Ovary (tissue), 7 donors: ENCODE measurements at regions not wholly inside any gene's neighbourhood (a gene's known extent, or its start where the extent isn't known, plus 50 kb on each side); places are given as distances from the start of the nearest gene placed in this dataset.

ENCODE experiments used
- DNase-seq, 5 donors: peaks; one replicate each; pipeline ENCODE4 v3.0.0-alpha.2; 2019 to 2020
- H3K27ac ChIP-seq, 2 donors: fragments of 200-600 bp; one replicate each; pipeline versions ENCODE4 v1.5.1 to v1.8.0; 2019 to 2022
- H3K27me3 ChIP-seq: fragments of 200-600 bp; one replicate; pipeline ENCODE4 v1.8.0; 2022
- H3K36me3 ChIP-seq: fragments of 200-600 bp; sonication (generic); one replicate; pipeline ENCODE4 v1.5.1; 2019
- H3K4me1 ChIP-seq: one replicate; pipeline ENCODE4 v1.8.1; 2013; ENCODE audit warnings: mild to moderate bottlenecking, moderate library complexity; ENCODE audit not compliant: insufficient read depth
- H3K4me3 ChIP-seq: fragments of 200-600 bp; sonication (generic); one replicate; pipeline ENCODE4 v1.5.1; 2017
- H3K9me3 ChIP-seq, 2 donors: fragments of 200-600 bp in 1 of 2; sonication (generic) in 1 of 2; one replicate each; pipeline versions ENCODE4 v1.5.1 to v1.8.1; 2013 to 2019; ENCODE audit warnings: mild to moderate bottlenecking in 1 of 2, moderate library complexity in 1 of 2
- CTCF ChIP-seq, 3 donors: fragments of 450-650 bp in 2 of 3; fragments of 200-600 bp in 1 of 3; IDR thresholded peaks; one replicate each; pipeline versions ENCODE4 v1.5.1 to v1.8.0; 2016 to 2022; ENCODE audit warnings: antibody characterized with exemption in 3 of 3, mild to moderate bottlenecking in 1 of 3
- EP300 ChIP-seq: sonication (generic); formaldehyde crosslinking; IDR thresholded peaks from one replicate; pipeline ENCODE4 v1.6.1; 2017; ENCODE audit warnings: antibody characterized with exemption
- POLR2A ChIP-seq: fragments of 450-650 bp; IDR thresholded peaks from one replicate; pipeline ENCODE4 v1.6.1; 2017; ENCODE audit warnings: antibody characterized with exemption, mild to moderate bottlenecking, moderate library complexity
- whole genome bisulfite sequencing, 3 donors: extraction: QIAGEN DNeasy Blood & Tissue Kit in 1 of 3; methylation state at CpG; one replicate each; pipeline versions ENCODE4 v1.1.5 to v1.1.7; 2013 to 2017; 5-methylcytosine and 5-hydroxymethylcytosine counted together
- intact Hi-C, 4 donors: fragments of 100-400 bp; cut with DNase I; formaldehyde crosslinking; loops; one replicate each; pipeline versions ENCODE4 v1.11.0 to v1.15.1; 2022 to 2023
- donor health status: DM: no; HTN: no; CAD: no; lungs with moderate emphysema.
- donor health status: DM: no; HTN: no; CAD: no.
- donor health status: Bipolar disorder and iron deficiency.
- donor health status: DM: no; HTN: no; CAD: no.
- donor health status: DM: yes; HTN: yes; CAD: no.

GRCh38 chr5:89686081-89686765, 723.3 kb downstream of the CETN3 start:
- no peaks in the 10 kb centered on the region for H3K4me1 ChIP-seq
- H3K27me3 ChIP-seq: no peaks in the 10 kb centered on the region
- no peak overlapping the region for H3K4me3 ChIP-seq
- no peaks in the 10 kb centered on the region for H3K9me3 ChIP-seq
- H3K27ac ChIP-seq: no peak overlapping the region
- intact Hi-C loops: no loop called here
- H3K36me3 ChIP-seq: no peaks in the 10 kb centered on the region
- WGBS, 3 donors: 31 to 44% (median 36%) methylated on average over 4 of the region's 4 CpGs
- no peak for TF ChIP-seq EP300
- no peak for TF ChIP-seq CTCF (IDR thresholded peaks at IDR 0.05)
- TF ChIP-seq POLR2A: no peak
- no peak for DNase-seq

- H3K4me3 ChIP-seq: no peak overlapping the region
- TF ChIP-seq CTCF (IDR thresholded peaks at IDR 0.05) (no peak), POLR2A (no peak), EP300 (no peak)
- intact Hi-C loops: no loop called here
- no peaks in the 10 kb centered on the region for H3K9me3 ChIP-seq
- H3K36me3 ChIP-seq: no peaks in the 10 kb centered on the region
- no peaks in the 10 kb centered on the region for H3K27me3 ChIP-seq
- no peak for DNase-seq
- 80 to 91% (median 91%) methylated on average over 2 of the region's 2 CpGs for WGBS, 3 donors
- H3K27ac ChIP-seq: no peak overlapping the region
- H3K4me1 ChIP-seq: no peaks in the 10 kb centered on the region
These were observed 732.9 kb downstream of the CETN3 start for GRCh38 chr5:89676634-89677033.

- Histone ChIP-seq H3K4me3 (no peak overlapping the region), H3K36me3 (no peaks in the 10 kb centered on the region), H3K9me3 (no peaks in the 10 kb centered on the region), H3K27ac (no peak overlapping the region), H3K27me3 (no peaks in the 10 kb centered on the region), H3K4me1 (no peaks in the 10 kb centered on the region)
- intact Hi-C loops: no loop called here
- no peak for TF ChIP-seq CTCF (IDR thresholded peaks at IDR 0.05)
- TF ChIP-seq EP300: no peak
- no peak for TF ChIP-seq POLR2A
- no peak for DNase-seq
- 100% methylated on average over 1 of the region's 1 CpG for WGBS, 3 donors
These were observed 736.5 kb downstream of the CETN3 start for GRCh38 chr5:89673019-89673418.

- Histone ChIP-seq H3K27ac (no peak overlapping the region), H3K36me3 (no peaks in the 10 kb centered on the region), H3K9me3 (no peaks in the 10 kb centered on the region), H3K27me3 (no peaks in the 10 kb centered on the region), H3K4me3 (no peak overlapping the region), H3K4me1 (no peaks in the 10 kb centered on the region)
- intact Hi-C loops: no loop called here
- DNase-seq: no peak
- 78 to 85% (median 83%) methylated on average over 3 of the region's 3 CpGs for WGBS, 3 donors
- no peak for TF ChIP-seq CTCF (IDR thresholded peaks at IDR 0.05)
- TF ChIP-seq EP300: no peak
- no peak for TF ChIP-seq POLR2A
These were observed 740.7 kb downstream of the CETN3 start for GRCh38 chr5:89668821-89669220.
